ENCODE measurements at regions not wholly inside any gene's neighbourhood (a gene's known extent, or its start where the extent isn't known, plus 50 kb on each side); places are given as distances from the start of the nearest gene placed in this dataset.

DNA sequence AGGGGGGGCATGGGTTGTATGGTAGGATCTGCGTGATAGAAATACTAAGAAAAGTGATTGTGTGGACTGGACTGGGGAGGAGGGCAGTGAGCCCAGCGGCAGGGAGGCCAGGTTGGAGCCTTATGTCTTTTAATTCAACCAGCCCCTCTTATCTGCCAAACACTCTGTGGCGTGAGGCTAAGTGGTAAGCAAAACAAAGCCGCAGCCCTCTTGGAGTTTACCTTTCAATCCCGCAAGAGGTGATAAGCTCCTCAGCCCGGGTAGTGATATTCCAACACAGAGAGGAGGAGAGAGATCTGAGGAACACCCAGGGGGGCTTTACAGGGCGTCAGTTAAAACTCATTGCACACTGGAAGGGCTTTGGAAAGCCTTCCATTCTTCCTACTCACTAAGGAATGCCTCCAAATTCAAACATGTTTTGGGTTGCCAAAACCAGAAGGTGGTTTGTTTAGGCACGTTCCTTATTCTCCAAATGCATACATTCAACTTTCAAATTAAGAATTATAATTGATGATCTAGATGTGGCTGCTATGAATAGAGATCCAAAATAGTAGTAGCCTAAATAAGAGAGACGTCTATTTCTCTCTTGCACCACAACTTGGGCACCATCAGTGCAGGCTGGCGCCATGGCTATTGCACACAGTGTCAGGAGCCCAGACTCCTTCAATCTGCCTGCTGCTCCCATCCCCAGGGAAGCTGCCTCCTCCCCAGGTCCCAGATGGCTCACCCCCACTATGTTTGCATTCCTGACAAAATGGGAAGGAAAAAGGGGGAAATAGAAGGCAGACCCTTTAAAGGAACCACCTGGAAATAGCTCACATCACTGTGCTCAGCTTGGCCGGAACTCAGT, 75.1 kb upstream of the FSTL4 start:
- Histone ChIP-seq H3K4me3 (no peak overlapping the region), H3K36me3 (no peaks in the 10 kb centered on the region), H3K27ac (no peak overlapping the region), H3K9me3 (no peaks in the 10 kb centered on the region), H3K27me3 (no peaks in the 10 kb centered on the region), H3K4me1 (no peaks in the 10 kb centered on the region)
- TF ChIP-seq, protein P1, sequence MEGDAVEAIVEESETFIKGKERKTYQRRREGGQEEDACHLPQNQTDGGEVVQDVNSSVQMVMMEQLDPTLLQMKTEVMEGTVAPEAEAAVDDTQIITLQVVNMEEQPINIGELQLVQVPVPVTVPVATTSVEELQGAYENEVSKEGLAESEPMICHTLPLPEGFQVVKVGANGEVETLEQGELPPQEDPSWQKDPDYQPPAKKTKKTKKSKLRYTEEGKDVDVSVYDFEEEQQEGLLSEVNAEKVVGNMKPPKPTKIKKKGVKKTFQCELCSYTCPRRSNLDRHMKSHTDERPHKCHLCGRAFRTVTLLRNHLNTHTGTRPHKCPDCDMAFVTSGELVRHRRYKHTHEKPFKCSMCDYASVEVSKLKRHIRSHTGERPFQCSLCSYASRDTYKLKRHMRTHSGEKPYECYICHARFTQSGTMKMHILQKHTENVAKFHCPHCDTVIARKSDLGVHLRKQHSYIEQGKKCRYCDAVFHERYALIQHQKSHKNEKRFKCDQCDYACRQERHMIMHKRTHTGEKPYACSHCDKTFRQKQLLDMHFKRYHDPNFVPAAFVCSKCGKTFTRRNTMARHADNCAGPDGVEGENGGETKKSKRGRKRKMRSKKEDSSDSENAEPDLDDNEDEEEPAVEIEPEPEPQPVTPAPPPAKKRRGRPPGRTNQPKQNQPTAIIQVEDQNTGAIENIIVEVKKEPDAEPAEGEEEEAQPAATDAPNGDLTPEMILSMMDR (IDR thresholded peaks at IDR 0.05), result no peak
- no peak for TF ChIP-seq POLR2A (IDR thresholded peaks at IDR 0.05)
- no peak for DNase-seq
- intact Hi-C loops (cut with DNase I; ENCODE audit: low total_unique reads), result no loop called here

DNA sequence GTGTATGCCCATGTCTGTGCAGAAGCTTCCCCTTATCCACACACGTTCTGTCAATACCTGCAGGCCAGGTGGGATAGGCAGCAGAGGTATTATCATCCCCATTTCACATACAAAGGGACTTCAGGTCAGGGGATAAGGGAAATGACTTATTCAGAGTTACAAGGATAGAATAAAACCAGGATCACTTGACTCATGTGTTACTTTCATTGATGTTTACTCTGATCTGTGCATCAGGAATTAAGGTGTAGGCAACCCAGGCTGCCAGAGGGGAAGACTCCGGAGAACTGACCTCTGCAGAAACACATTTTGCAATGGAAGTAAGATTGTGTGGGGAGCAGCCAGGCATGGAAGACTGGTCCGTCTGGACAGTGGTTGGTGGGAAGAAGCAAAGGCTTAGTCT, 74.2 kb upstream of the FSTL4 start:
- Histone ChIP-seq H3K4me1 (no peaks in the 10 kb centered on the region), H3K9me3 (no peaks in the 10 kb centered on the region), H3K4me3 (no peak overlapping the region), H3K36me3 (no peaks in the 10 kb centered on the region), H3K27me3 (no peaks in the 10 kb centered on the region), H3K27ac (no peak overlapping the region)
- DNase-seq, result no peak
- TF ChIP-seq POLR2A (IDR thresholded peaks at IDR 0.05), result no peak
- TF ChIP-seq, protein P1 (IDR thresholded peaks at IDR 0.05), result no peak
- intact Hi-C loops (cut with DNase I; ENCODE audit: low total_unique reads), result no loop called here

DNA sequence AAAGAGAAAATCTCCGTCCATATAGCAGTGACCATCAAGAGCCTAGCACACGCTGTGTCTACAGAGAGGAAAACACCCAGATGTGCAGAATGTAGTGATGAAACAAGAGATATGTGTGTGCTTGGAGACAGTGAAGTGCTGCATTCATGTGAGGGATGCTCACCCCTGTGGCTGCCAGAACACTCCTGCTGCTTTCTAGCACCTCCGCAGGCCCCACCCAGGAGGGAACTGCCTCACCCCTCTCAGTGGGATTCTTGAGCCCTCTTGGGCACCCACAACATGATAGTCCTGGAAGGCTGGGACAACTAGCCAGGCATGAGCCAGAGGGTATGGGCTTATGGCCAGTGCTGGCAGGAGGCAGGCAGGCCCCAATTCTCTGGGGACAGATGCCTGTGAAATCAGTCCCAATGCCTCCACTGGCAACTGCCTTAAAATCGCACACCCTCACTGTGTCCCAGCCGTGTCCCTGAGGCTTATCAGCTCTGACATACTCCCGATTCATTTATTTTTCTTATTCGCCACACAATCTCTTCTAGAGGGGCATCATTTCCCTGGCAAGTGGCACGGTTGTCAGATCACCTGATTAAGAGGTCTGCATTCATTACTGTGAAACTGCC, 73.2 kb upstream of the FSTL4 start:
- Histone ChIP-seq H3K9me3 (no peaks in the 10 kb centered on the region), H3K4me1 (no peaks in the 10 kb centered on the region), H3K27me3 (no peaks in the 10 kb centered on the region), H3K27ac (no peak overlapping the region), H3K4me3 (no peak overlapping the region), H3K36me3 (no peaks in the 10 kb centered on the region)
- DNase-seq, result no peak
- intact Hi-C loops (cut with DNase I; ENCODE audit: low total_unique reads), result no loop called here
- TF ChIP-seq, protein P1 (IDR thresholded peaks at IDR 0.05), result no peak
- TF ChIP-seq POLR2A (IDR thresholded peaks at IDR 0.05), result no peak

DNA sequence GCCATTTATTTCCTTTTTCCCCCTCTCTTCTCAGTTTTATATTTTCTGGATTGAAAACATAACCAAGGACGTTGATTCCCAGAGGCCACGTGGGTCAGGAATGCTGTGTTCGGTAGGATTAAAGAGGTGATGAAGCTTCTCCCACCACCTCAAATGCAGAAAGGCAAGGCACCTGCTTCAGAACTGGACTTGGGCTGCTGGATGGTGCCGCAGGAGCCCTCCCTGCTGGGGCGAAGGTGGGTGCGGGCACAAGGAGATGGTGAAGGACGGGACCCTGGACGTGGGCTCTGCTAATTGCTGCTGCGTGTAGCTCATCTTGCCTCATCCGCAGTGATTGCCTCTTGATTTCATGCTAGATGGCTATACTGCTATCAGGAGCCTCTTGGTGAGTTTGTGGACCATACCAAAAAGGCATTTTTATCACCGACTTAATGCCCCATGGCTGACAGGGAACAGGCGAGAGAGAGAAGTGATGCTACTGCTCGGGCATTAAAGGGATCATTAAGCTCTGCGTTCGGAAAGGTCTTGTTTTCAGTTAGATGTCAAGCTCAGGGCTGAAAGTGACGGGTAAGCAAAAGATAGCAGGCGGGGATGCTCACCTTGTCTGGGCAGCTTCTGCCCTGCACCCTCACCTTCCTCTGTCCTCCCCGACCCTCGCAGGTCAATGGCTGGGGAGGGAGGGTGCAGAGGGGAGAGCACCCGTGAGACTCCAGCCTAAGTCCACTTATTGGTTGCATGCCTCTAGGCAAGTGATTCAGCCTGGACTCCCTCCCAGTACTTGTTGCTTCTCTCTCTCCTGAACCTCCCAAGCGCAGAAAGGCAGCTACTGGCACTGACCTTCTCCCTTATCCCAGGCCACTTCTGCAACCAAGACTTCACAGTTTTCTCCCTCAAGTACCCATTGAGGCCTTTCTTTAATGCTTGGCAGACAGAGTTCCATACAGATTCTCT, 71.6 kb upstream of the FSTL4 start:
- intact Hi-C loops (cut with DNase I; ENCODE audit: low total_unique reads), result no loop called here
- no peak for DNase-seq
- no peaks in the 10 kb centered on the region for H3K27me3 ChIP-seq

DNA sequence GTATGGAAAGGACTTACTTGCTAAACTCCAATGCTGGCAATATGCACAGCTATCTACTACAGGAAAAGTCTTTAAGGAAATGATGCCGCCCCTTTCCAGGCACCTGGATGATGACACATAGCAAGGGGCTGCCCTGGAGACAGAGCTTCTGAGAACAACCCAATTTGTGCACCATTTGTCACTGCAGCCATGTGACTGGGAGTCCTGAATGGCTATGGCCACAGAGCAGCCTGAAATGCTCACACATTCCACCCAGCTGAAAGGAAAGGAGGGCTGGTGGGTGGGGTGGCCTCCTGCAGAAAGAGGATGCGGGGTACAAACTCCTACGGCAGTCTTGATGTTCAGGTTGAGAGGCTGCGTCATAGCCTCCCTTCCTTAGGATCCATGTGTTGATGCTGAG, 70.1 kb upstream of the FSTL4 start:
- Histone ChIP-seq H3K27ac (no peak overlapping the region), H3K9me3 (no peaks in the 10 kb centered on the region), H3K36me3 (no peaks in the 10 kb centered on the region), H3K4me3 (no peak overlapping the region), H3K4me1 (no peaks in the 10 kb centered on the region), H3K27me3 (no peaks in the 10 kb centered on the region)
- no peak for DNase-seq
- intact Hi-C loops (cut with DNase I; ENCODE audit: low total_unique reads), result no loop called here
- no peak for TF ChIP-seq POLR2A (IDR thresholded peaks at IDR 0.05)
- TF ChIP-seq, protein P1 (IDR thresholded peaks at IDR 0.05), result no peak

More for the DNA sequence above, 71.6 kb upstream of the FSTL4 start:
- no peak for TF ChIP-seq POLR2A (IDR thresholded peaks at IDR 0.05)
- no peak overlapping the region for H3K4me3 ChIP-seq
- H3K27ac ChIP-seq, result no peak overlapping the region
- H3K4me1 ChIP-seq, result no peaks in the 10 kb centered on the region
- H3K9me3 ChIP-seq, result no peaks in the 10 kb centered on the region
- no peaks in the 10 kb centered on the region for H3K36me3 ChIP-seq

Measured in uterus (tissue), 3 donors.